ENCODE measurements at regions not wholly inside any gene's neighbourhood (a gene's known extent, or its start where the extent isn't known, plus 50 kb on each side); places are given as distances from the start of the nearest gene placed in this dataset.

DNA sequence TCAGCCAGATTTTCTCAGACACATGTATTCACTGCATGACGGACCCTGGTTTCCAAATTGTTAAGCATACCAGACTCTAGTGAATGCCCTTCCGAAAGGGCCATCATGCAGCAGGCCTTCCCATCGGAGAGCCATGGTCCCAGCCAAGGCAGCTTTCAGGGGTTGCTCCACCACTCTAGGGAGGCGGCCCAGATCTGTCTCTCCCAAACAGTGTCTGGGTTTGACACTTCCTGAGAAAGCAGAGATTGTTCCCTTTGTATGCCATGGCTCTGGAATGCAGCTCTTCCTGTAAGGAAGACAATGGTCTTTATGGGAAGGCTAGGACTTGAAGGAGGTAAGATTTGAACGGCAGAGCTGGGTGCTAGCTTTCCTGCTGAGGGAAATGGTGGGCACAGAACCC, 178.8 kb upstream of the BMPER start:
- H3K27me3 ChIP-seq, result no peaks in the 10 kb centered on the region
- no peak overlapping the region for H3K27ac ChIP-seq
- no peaks in the 10 kb centered on the region for H3K4me1 ChIP-seq (ENCODE audit: insufficient read depth)
- TF ChIP-seq, protein P1, sequence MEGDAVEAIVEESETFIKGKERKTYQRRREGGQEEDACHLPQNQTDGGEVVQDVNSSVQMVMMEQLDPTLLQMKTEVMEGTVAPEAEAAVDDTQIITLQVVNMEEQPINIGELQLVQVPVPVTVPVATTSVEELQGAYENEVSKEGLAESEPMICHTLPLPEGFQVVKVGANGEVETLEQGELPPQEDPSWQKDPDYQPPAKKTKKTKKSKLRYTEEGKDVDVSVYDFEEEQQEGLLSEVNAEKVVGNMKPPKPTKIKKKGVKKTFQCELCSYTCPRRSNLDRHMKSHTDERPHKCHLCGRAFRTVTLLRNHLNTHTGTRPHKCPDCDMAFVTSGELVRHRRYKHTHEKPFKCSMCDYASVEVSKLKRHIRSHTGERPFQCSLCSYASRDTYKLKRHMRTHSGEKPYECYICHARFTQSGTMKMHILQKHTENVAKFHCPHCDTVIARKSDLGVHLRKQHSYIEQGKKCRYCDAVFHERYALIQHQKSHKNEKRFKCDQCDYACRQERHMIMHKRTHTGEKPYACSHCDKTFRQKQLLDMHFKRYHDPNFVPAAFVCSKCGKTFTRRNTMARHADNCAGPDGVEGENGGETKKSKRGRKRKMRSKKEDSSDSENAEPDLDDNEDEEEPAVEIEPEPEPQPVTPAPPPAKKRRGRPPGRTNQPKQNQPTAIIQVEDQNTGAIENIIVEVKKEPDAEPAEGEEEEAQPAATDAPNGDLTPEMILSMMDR (IDR thresholded peaks at IDR 0.05), result no peak
- TF ChIP-seq POLR2A (IDR thresholded peaks at IDR 0.05) (no peak), EP300 (IDR thresholded peaks at IDR 0.05) (no peak)
- no peak for DNase-seq
- intact Hi-C loops (cut with DNase I), result no loop called here
- H3K4me3 ChIP-seq, result no peak overlapping the region
- 89 to 94% (median 93%) methylated on average over 5 of the region's 5 CpGs for WGBS, 3 donors
- no peaks in the 10 kb centered on the region for H3K9me3 ChIP-seq
- H3K36me3 ChIP-seq, result no peaks in the 10 kb centered on the region

DNA sequence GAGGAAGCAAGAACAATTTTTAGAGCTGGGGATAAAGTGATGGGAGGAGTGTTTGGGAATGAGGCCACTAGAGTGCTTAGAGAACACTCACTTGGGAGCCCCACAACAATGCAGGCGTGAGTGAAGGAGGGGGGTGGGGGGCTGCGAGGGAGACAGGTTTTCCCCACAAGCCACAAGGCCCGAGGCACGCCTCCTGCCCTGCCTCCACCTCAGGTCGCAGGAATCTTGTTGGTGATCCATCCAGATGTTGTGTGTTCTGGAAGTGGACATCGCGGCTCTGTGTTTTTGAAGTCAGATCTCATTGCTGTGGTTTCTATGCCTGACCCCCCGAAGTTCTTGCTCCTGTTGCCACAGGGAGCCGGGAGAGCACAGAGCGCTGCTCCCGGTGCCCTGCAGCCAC, 178.0 kb upstream of the BMPER start:
- no peaks in the 10 kb centered on the region for H3K4me1 ChIP-seq (ENCODE audit: insufficient read depth)
- intact Hi-C loops (cut with DNase I), result no loop called here
- H3K9me3 ChIP-seq, result no peaks in the 10 kb centered on the region
- H3K36me3 ChIP-seq, result no peaks in the 10 kb centered on the region
- TF ChIP-seq POLR2A (IDR thresholded peaks at IDR 0.05) (no peak), EP300 (IDR thresholded peaks at IDR 0.05) (no peak)
- TF ChIP-seq, protein P1 (IDR thresholded peaks at IDR 0.05), result no peak
- H3K27ac ChIP-seq, result no peak overlapping the region
- no peak overlapping the region for H3K4me3 ChIP-seq
- 77 to 83% (median 79%) methylated on average over 11 of the region's 11 CpGs for WGBS, 3 donors
- no peak for DNase-seq
- no peaks in the 10 kb centered on the region for H3K27me3 ChIP-seq

DNA sequence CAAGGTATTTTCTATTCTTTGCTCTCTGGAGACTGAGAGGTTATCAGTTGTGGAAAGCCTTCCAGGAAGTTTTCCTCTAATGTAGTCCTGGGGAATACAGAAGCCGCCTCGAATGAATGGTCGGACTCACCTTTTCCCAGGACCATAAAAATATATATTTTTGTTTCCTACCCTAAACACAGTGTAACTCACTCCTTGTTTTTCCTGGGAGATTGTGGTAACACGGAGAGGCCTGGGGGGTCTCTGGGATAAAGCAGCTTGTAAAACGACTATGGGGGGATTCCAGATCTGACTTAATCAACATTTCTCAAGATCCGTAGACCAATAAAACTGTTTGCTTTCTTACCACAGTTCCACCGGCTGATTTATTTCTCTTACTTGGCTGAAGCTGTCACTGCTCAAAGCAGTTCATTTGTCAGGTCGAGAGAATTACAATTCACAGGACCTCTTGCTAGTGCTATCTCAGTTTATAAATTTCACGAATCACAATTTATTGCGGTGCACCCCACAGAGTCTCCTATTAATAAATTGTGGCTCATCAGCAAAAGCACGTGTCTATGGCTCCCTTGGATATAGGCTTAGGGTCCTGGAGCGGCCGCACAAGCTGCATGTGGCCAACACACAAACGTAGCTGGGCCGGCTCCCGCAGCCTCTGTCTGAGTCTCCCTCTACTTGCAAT, 176.3 kb upstream of the BMPER start:
- no peak overlapping the region for H3K27ac ChIP-seq
- no peaks in the 10 kb centered on the region for H3K9me3 ChIP-seq
- TF ChIP-seq EP300 (IDR thresholded peaks at IDR 0.05) (no peak), POLR2A (IDR thresholded peaks at IDR 0.05) (no peak)
- TF ChIP-seq, protein P1 (IDR thresholded peaks at IDR 0.05), result no peak
- intact Hi-C loops (cut with DNase I), result no loop called here
- no peak overlapping the region for H3K4me3 ChIP-seq
- 68 to 88% (median 83%) methylated on average over 16 of the region's 16 CpGs for WGBS, 3 donors
- no peaks in the 10 kb centered on the region for H3K27me3 ChIP-seq
- H3K4me1 ChIP-seq (ENCODE audit: insufficient read depth), result peaks cover 1% of the 10 kb centered on the region
- no peaks in the 10 kb centered on the region for H3K36me3 ChIP-seq
- no peak for DNase-seq

DNA sequence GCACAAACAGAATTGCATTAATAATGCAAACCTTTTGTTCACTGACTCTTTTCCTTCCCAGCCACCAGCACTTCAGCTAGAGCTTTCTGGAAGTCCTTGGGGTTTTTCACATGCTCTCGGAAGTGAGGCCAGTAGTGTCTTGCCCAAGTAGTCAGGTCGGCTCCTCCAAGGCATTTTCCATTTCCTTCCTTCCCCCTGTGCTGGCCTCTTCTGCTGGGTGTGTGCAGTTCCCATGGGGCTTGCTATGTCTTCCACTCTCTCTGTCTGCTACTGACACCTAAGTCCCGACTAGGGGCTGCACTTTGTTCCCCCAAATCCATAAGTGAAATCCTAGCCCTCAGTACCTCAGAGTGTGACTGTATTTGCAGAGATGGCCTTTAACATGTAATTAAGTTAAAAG, 175.6 kb upstream of the BMPER start:
- Histone ChIP-seq H3K27me3 (no peaks in the 10 kb centered on the region), H3K9me3 (no peaks in the 10 kb centered on the region), H3K36me3 (no peaks in the 10 kb centered on the region), H3K4me1 (ENCODE audit: insufficient read depth) (peaks cover 6% of the 10 kb centered on the region), H3K27ac (no peak overlapping the region), H3K4me3 (no peak overlapping the region)
- DNase-seq, result no peak
- TF ChIP-seq EP300 (IDR thresholded peaks at IDR 0.05), result no peak
- TF ChIP-seq, protein P1 (IDR thresholded peaks at IDR 0.05), result no peak
- no peak for TF ChIP-seq POLR2A (IDR thresholded peaks at IDR 0.05)
- intact Hi-C loops (cut with DNase I), result no loop called here
- WGBS, 3 donors, result 84 to 90% (median 90%) methylated on average over 3 of the region's 3 CpGs
